ENCODE measurements at regions not wholly inside any gene's neighbourhood (a gene's known extent, or its start where the extent isn't known, plus 50 kb on each side); places are given as distances from the start of the nearest gene placed in this dataset.

GRCh38 chr10:44512431-44513022, 127.6 kb upstream of the CXCL12 start:
- TF ChIP-seq, protein P1, sequence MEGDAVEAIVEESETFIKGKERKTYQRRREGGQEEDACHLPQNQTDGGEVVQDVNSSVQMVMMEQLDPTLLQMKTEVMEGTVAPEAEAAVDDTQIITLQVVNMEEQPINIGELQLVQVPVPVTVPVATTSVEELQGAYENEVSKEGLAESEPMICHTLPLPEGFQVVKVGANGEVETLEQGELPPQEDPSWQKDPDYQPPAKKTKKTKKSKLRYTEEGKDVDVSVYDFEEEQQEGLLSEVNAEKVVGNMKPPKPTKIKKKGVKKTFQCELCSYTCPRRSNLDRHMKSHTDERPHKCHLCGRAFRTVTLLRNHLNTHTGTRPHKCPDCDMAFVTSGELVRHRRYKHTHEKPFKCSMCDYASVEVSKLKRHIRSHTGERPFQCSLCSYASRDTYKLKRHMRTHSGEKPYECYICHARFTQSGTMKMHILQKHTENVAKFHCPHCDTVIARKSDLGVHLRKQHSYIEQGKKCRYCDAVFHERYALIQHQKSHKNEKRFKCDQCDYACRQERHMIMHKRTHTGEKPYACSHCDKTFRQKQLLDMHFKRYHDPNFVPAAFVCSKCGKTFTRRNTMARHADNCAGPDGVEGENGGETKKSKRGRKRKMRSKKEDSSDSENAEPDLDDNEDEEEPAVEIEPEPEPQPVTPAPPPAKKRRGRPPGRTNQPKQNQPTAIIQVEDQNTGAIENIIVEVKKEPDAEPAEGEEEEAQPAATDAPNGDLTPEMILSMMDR (IDR thresholded peaks at IDR 0.05; ENCODE audit: extremely low read depth, low read depth, low read length) = no peak

GRCh38 chr10:44513591-44513990, 128.7 kb upstream of the CXCL12 start:
- no peak for DNase-seq (ENCODE audit: insufficient read length, low spot score, missing footprints)
- H3K4me2 ChIP-seq (ENCODE audit: insufficient read depth, low read length) = no peak overlapping the region
- TF ChIP-seq, protein P1 (IDR thresholded peaks at IDR 0.05; ENCODE audit: extremely low read depth, low read depth, low read length) = peak; percentile 58

More at GRCh38 chr10:44512431-44513022, 127.6 kb upstream of the CXCL12 start:
- DNase-seq (ENCODE audit: insufficient read length, low spot score, missing footprints) = no peak
- no peak overlapping the region for H2AFZ ChIP-seq (ENCODE audit: low read length)
- H3K4me1 ChIP-seq (ENCODE audit: insufficient read depth, low read length) = peaks cover 25% of the 10 kb centered on the region
- H3K4me2 ChIP-seq (ENCODE audit: insufficient read depth, low read length) = no peak overlapping the region
- no peaks in the 10 kb centered on the region for H3K79me2 ChIP-seq (ENCODE audit: insufficient read depth, low read length)
- no peaks in the 10 kb centered on the region for H4K20me1 ChIP-seq (ENCODE audit: insufficient read depth, low read length)
- H3K36me3 ChIP-seq (ENCODE audit: insufficient read depth, low read length) = no peaks in the 10 kb centered on the region
- no peaks in the 10 kb centered on the region for H3K27me3 ChIP-seq (ENCODE audit: insufficient read depth, low read length)
- no peak overlapping the region for H3K27ac ChIP-seq (ENCODE audit: low read depth, low read length)
- H3K4me3 ChIP-seq (ENCODE audit: insufficient read depth, low read length) = no peak overlapping the region
- H3K9me3 ChIP-seq (ENCODE audit: low read depth, low read length) = no peaks in the 10 kb centered on the region

DNA sequence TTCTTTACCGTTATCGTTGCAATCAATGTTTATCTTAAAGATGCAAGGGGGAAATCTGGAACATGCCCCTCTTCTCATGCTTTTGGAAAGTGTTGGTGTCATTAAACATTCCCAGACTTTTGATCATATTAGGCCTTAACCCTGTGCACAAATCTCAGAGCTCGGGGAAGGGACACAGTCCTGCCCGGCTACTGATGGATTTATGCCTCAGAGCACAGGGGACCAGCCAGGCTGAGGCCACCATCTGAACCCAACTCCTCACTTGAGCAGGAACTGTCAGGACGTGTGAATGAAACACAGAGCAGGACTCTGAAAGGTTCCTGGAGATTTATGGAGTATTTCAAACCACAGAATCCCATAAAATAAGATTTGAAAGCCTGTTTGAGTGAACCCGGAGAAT, 132.0 kb upstream of the CXCL12 start:
- no peak overlapping the region for H3K4me3 ChIP-seq (ENCODE audit: insufficient read depth, low read length)

More at GRCh38 chr10:44513591-44513990, 128.7 kb upstream of the CXCL12 start:
- H3K4me3 ChIP-seq (ENCODE audit: insufficient read depth, low read length) = no peak overlapping the region
- no peaks in the 10 kb centered on the region for H4K20me1 ChIP-seq (ENCODE audit: insufficient read depth, low read length)
- no peaks in the 10 kb centered on the region for H3K27me3 ChIP-seq (ENCODE audit: insufficient read depth, low read length)
- no peak overlapping the region for H3K27ac ChIP-seq (ENCODE audit: low read depth, low read length)
- no peaks in the 10 kb centered on the region for H3K36me3 ChIP-seq (ENCODE audit: insufficient read depth, low read length)
- H3K79me2 ChIP-seq (ENCODE audit: insufficient read depth, low read length) = no peaks in the 10 kb centered on the region
- peaks cover 25% of the 10 kb centered on the region for H3K4me1 ChIP-seq (ENCODE audit: insufficient read depth, low read length)
- H2AFZ ChIP-seq (ENCODE audit: low read length) = no peak overlapping the region
- no peaks in the 10 kb centered on the region for H3K9me3 ChIP-seq (ENCODE audit: low read depth, low read length)

DNA sequence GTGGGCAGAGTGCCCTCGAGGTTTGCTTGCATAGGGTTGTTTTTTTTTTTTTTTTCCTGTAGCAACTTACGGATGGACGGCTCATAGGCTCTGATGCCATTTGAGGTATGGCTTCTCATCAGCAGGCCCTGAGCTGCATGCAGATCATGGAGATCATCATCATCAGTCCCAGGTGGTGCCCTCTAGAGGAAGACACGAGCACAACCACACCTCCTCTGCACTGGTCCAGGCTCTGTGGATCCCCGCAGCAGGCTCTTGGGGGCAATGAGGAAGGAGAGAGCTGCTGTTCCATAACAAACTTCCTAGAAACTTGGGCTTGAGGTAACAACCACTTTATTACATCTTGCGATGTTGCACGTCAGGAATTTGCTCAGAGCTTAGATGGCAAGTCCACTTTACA, 132.7 kb upstream of the CXCL12 start:
- Histone ChIP-seq H3K27ac (ENCODE audit: low read depth, low read length) (no peak overlapping the region), H3K79me2 (ENCODE audit: insufficient read depth, low read length) (no peaks in the 10 kb centered on the region), H3K4me1 (ENCODE audit: insufficient read depth, low read length) (peaks cover 13% of the 10 kb centered on the region), H3K27me3 (ENCODE audit: insufficient read depth, low read length) (no peaks in the 10 kb centered on the region), H3K9me3 (ENCODE audit: low read depth, low read length) (no peaks in the 10 kb centered on the region), H2AFZ (ENCODE audit: low read length) (no peak overlapping the region), H3K4me3 (ENCODE audit: insufficient read depth, low read length) (no peak overlapping the region), H3K4me2 (ENCODE audit: insufficient read depth, low read length) (no peak overlapping the region), H4K20me1 (ENCODE audit: insufficient read depth, low read length) (no peaks in the 10 kb centered on the region), H3K36me3 (ENCODE audit: insufficient read depth, low read length) (no peaks in the 10 kb centered on the region)
- no peak for DNase-seq (ENCODE audit: insufficient read length, low spot score, missing footprints)
- TF ChIP-seq, protein P1 (IDR thresholded peaks at IDR 0.05; ENCODE audit: extremely low read depth, low read depth, low read length) = peak; percentile 37

More for the DNA sequence above, 132.0 kb upstream of the CXCL12 start:
- Histone ChIP-seq H3K27me3 (ENCODE audit: insufficient read depth, low read length) (no peaks in the 10 kb centered on the region), H3K4me1 (ENCODE audit: insufficient read depth, low read length) (peaks cover 15% of the 10 kb centered on the region), H4K20me1 (ENCODE audit: insufficient read depth, low read length) (no peaks in the 10 kb centered on the region), H3K36me3 (ENCODE audit: insufficient read depth, low read length) (no peaks in the 10 kb centered on the region), H3K79me2 (ENCODE audit: insufficient read depth, low read length) (no peaks in the 10 kb centered on the region), H3K27ac (ENCODE audit: low read depth, low read length) (no peak overlapping the region), H3K4me2 (ENCODE audit: insufficient read depth, low read length) (no peak overlapping the region), H2AFZ (ENCODE audit: low read length) (no peak overlapping the region), H3K9me3 (ENCODE audit: low read depth, low read length) (no peaks in the 10 kb centered on the region)
- TF ChIP-seq, protein P1 (IDR thresholded peaks at IDR 0.05; ENCODE audit: extremely low read depth, low read depth, low read length) = no peak
- no peak for DNase-seq (ENCODE audit: insufficient read length, low spot score, missing footprints)
